ENCODE measurements at regions not wholly inside any gene's neighbourhood (a gene's known extent, or its start where the extent isn't known, plus 50 kb on each side); places are given as distances from the start of the nearest gene placed in this dataset.

GRCh38 chr6:19268117-19268516, 569.1 kb upstream of the ID4 start:
- no peak for TF ChIP-seq GATA2 (IDR thresholded peaks at IDR 0.05; ENCODE audit: low read depth, low read length)
- TF ChIP-seq GATA3 (IDR thresholded peaks at IDR 0.05; ENCODE audit: low read depth, low read length): no peak
